SU-DHL-6 (cell line): ENCODE measurements at regions not wholly inside any gene's neighbourhood (a gene's known extent, or its start where the extent isn't known, plus 50 kb on each side); places are given as distances from the start of the nearest gene placed in this dataset.

Experiments used
- EZH2phosphoT487 ChIP-seq: fragments of 200-600 bp; sonication (generic), shearing (Covaris generic); conservative IDR thresholded peaks from 2 replicates; pipeline ENCODE4 v1.6.1; 2018; ENCODE audit warnings: mild to moderate bottlenecking, antibody characterized with exemption, low read length, moderate library complexity, mixed read lengths
- TF ChIP-seq, protein P1 (sequence below): fragments of 200-600 bp; sonication (generic); IDR thresholded peaks from one replicate; pipeline ENCODE4 v1.5.1; 2017; ENCODE audit warnings: antibody characterized with exemption, mild to moderate bottlenecking, low read length, moderate library complexity; ENCODE audit not compliant: insufficient read depth, poor library complexity, severe bottlenecking

GRCh38 chr6:168989421-168989820, 264.2 kb downstream of the THBS2 start:
- no peak for TF ChIP-seq EZH2phosphoT487
- TF ChIP-seq, protein P1, sequence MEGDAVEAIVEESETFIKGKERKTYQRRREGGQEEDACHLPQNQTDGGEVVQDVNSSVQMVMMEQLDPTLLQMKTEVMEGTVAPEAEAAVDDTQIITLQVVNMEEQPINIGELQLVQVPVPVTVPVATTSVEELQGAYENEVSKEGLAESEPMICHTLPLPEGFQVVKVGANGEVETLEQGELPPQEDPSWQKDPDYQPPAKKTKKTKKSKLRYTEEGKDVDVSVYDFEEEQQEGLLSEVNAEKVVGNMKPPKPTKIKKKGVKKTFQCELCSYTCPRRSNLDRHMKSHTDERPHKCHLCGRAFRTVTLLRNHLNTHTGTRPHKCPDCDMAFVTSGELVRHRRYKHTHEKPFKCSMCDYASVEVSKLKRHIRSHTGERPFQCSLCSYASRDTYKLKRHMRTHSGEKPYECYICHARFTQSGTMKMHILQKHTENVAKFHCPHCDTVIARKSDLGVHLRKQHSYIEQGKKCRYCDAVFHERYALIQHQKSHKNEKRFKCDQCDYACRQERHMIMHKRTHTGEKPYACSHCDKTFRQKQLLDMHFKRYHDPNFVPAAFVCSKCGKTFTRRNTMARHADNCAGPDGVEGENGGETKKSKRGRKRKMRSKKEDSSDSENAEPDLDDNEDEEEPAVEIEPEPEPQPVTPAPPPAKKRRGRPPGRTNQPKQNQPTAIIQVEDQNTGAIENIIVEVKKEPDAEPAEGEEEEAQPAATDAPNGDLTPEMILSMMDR: no peak
